ENCODE measurements at regions not wholly inside any gene's neighbourhood (a gene's known extent, or its start where the extent isn't known, plus 50 kb on each side); places are given as distances from the start of the nearest gene placed in this dataset.

DNA sequence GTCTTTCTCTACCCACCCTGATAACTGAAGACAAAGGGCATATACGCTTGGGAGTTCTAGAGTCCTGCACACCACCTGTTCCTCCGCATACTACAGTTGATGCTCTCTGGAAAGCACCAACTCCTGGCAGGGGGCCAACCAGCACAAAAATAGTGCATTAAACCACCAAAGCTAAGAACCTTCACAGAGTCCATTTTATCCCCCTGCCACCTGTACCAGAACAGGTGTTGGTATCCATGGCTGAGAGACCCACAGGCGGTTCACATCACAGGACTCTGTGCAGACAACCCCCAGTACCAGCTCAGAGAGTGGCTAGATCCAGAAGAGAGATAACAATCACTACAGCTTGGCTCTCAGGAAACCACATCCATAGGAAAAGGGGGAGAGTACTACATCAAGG, 114.4 kb upstream of the POU1F1 start:
- TF ChIP-seq, protein P1, sequence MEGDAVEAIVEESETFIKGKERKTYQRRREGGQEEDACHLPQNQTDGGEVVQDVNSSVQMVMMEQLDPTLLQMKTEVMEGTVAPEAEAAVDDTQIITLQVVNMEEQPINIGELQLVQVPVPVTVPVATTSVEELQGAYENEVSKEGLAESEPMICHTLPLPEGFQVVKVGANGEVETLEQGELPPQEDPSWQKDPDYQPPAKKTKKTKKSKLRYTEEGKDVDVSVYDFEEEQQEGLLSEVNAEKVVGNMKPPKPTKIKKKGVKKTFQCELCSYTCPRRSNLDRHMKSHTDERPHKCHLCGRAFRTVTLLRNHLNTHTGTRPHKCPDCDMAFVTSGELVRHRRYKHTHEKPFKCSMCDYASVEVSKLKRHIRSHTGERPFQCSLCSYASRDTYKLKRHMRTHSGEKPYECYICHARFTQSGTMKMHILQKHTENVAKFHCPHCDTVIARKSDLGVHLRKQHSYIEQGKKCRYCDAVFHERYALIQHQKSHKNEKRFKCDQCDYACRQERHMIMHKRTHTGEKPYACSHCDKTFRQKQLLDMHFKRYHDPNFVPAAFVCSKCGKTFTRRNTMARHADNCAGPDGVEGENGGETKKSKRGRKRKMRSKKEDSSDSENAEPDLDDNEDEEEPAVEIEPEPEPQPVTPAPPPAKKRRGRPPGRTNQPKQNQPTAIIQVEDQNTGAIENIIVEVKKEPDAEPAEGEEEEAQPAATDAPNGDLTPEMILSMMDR (conservative IDR thresholded peaks at IDR 0.05; ENCODE audit: low read length) = no peak
- no peak for TF ChIP-seq EZH2phosphoT487 (IDR thresholded peaks at IDR 0.05; ENCODE audit: borderline replicate concordance)
